Neural crest cell (in vitro differentiated cells): ENCODE measurements at regions not wholly inside any gene's neighbourhood (a gene's known extent, or its start where the extent isn't known, plus 50 kb on each side); places are given as distances from the start of the nearest gene placed in this dataset.

Experiments used
- DNase-seq: peaks from one replicate; pipeline ENCODE4 v3.0.0; 2021; ENCODE audit warnings: low read depth, mixed read lengths, low spot score
- H3K27ac Mint-ChIP-seq: one replicate; pipeline ENCODE4 v1.8.0; 2021; ENCODE audit warnings: mild to moderate bottlenecking, mixed read lengths; ENCODE audit not compliant: unreplicated experiment
- H3K27me3 Mint-ChIP-seq: 2 replicates; pipeline ENCODE4 v1.8.0; 2021; ENCODE audit warnings: low read depth, mild to moderate bottlenecking, mixed read lengths
- H3K36me3 Mint-ChIP-seq: 2 replicates; pipeline ENCODE4 v1.8.0; 2021; ENCODE audit warnings: low read depth, mild to moderate bottlenecking, mixed read lengths
- H3K4me1 Mint-ChIP-seq: 2 replicates; pipeline ENCODE4 v1.8.0; 2021; ENCODE audit warnings: mixed read lengths
- H3K4me3 Mint-ChIP-seq: one replicate; pipeline ENCODE4 v1.8.0; 2021; ENCODE audit warnings: mild to moderate bottlenecking, mixed read lengths
- H3K9me3 Mint-ChIP-seq: 2 replicates; pipeline ENCODE4 v1.8.0; 2021; ENCODE audit warnings: mixed read lengths
- TF ChIP-seq, protein P1 (sequence below): fragments of 200-600 bp; sonication (generic); conservative IDR thresholded peaks from 2 replicates; pipeline ENCODE4 v1.5.0; 2021; ENCODE audit warnings: antibody characterized with exemption, mild to moderate bottlenecking

DNA sequence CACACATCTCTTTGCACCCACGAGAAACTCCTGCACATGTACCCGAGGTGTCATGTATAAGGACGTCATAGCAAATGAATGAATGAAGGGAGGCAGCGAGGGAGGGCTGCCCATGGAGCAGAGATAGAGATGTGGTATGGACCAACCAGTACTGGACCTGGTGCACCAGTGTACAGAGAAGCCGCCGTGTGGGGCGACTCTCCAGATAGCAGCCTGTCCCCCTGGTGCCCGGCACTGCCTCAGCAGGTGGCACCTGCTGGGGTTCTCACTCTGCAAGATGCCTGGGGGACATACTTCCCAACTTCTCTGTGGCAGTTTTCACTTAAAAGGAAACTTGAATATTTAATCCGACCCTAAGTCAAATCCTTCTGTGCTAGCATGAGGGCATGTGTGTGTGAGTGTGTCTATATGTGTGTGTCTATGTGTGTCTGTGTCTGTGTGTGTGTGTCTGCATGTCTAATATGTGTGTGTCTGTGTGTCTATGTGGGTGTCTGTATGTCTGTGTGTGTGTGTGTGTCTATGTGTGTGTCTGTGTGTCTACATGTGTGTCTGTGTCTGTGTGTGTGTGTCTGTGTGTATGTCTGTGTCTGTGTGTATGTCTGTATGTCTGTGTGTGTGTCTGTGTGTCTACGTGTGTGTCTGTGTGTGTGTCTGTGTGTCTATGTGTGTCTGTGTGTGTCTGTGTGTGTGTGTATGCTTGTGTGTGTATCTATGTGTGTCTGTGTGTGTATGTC, 132.0 kb downstream of the RNASET2 start:
- no peak overlapping the region for H3K4me3 Mint-ChIP-seq
- H3K9me3 Mint-ChIP-seq, result no peaks in the 10 kb centered on the region
- H3K36me3 Mint-ChIP-seq, result no peaks in the 10 kb centered on the region
- H3K27ac Mint-ChIP-seq, result no peak overlapping the region
- no peak for DNase-seq
- H3K4me1 Mint-ChIP-seq, result no peaks in the 10 kb centered on the region
- TF ChIP-seq, protein P1, sequence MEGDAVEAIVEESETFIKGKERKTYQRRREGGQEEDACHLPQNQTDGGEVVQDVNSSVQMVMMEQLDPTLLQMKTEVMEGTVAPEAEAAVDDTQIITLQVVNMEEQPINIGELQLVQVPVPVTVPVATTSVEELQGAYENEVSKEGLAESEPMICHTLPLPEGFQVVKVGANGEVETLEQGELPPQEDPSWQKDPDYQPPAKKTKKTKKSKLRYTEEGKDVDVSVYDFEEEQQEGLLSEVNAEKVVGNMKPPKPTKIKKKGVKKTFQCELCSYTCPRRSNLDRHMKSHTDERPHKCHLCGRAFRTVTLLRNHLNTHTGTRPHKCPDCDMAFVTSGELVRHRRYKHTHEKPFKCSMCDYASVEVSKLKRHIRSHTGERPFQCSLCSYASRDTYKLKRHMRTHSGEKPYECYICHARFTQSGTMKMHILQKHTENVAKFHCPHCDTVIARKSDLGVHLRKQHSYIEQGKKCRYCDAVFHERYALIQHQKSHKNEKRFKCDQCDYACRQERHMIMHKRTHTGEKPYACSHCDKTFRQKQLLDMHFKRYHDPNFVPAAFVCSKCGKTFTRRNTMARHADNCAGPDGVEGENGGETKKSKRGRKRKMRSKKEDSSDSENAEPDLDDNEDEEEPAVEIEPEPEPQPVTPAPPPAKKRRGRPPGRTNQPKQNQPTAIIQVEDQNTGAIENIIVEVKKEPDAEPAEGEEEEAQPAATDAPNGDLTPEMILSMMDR, result no peak
- H3K27me3 Mint-ChIP-seq, result no peaks in the 10 kb centered on the region

DNA sequence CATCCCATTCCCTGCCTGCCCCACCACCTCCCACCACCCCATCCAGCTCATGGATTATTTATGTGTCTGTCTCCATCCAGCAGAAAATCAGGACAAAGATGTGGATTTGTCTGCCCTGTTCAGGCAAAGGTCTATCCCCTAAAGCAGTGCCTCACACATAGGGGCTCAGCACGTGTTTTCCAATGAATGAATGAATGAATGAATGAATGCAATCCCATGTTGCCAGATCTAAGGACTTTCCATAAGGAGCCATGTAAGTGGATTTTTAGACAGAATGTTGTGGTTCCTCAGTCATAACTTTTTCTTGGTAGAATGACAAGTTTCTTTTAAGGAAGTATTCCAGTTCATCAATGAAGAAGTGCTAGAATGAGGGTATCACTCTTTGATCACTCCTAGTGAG, 133.7 kb downstream of the RNASET2 start:
- DNase-seq, result no peak
- Mint-ChIP-seq H3K4me3 (no peak overlapping the region), H3K9me3 (no peaks in the 10 kb centered on the region), H3K4me1 (no peaks in the 10 kb centered on the region), H3K27ac (no peak overlapping the region), H3K36me3 (no peaks in the 10 kb centered on the region), H3K27me3 (no peaks in the 10 kb centered on the region)
- TF ChIP-seq, protein P1, result no peak

DNA sequence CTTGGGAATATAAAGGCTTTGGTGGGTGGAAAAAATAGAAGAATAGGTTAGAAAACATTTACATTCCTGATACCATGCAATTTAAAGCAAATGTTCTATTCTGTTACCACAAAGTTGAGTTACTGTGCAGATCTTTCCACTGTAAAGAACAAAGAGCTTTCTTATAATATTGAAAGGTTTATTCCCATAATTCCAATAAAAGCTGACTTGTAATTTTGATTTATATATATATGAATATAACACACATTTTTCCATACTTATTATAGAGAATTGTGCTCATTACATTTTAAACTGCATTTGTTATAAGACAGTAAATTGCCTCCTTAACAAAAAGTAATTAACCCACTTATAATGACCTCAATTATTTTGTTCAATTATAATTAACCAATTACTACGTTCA, 135.9 kb downstream of the RNASET2 start:
- Mint-ChIP-seq H3K9me3 (no peaks in the 10 kb centered on the region), H3K4me3 (no peak overlapping the region), H3K27me3 (no peaks in the 10 kb centered on the region), H3K36me3 (no peaks in the 10 kb centered on the region), H3K27ac (no peak overlapping the region), H3K4me1 (no peaks in the 10 kb centered on the region)
- DNase-seq, result no peak
- TF ChIP-seq, protein P1, result no peak

DNA sequence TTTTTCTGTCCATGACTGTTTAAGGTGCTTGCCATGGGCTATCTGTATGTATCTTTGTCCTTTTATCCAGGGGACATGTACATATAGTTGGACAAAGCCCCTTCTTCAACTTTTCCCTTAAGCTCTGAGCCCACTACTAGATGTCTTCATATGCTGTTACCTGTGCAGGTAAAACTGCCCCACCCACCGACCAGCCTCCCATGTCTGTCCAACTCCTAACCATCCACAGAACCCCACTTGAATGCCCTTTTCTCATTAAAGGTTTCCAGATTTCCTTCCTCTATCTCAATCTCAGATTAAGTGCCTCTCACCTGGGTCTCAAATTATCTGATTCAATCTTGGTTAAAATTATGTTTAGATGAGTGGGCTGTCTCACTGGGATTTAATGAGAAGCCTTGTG, 136.3 kb downstream of the RNASET2 start:
- Mint-ChIP-seq H3K4me3 (no peak overlapping the region), H3K27me3 (no peaks in the 10 kb centered on the region), H3K27ac (no peak overlapping the region), H3K36me3 (no peaks in the 10 kb centered on the region), H3K9me3 (no peaks in the 10 kb centered on the region), H3K4me1 (no peaks in the 10 kb centered on the region)
- DNase-seq, result no peak
- TF ChIP-seq, protein P1, result no peak

DNA sequence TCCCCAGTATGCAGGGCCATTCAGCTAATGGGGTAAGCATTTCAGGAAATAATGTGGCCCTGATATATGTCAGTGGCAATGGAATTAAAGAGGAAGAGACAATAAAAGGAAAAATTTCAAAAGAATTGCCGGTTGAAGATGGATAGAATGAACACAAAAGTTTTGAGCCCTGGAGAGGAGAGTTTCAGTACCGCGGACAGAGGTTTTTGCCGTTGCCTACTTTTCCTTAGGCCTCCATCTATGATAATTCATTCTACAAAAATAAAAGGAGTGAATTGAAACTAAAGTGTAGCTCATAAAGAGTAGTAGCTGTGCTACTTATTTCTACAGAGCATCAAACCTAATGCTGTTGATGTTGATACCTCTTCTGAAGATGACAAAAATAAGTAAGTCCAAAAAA, 140.7 kb downstream of the RNASET2 start:
- TF ChIP-seq, protein P1, result no peak
- no peaks in the 10 kb centered on the region for H3K4me1 Mint-ChIP-seq
- peak; percentile 19 for DNase-seq
- H3K27me3 Mint-ChIP-seq, result no peaks in the 10 kb centered on the region
- H3K9me3 Mint-ChIP-seq, result no peaks in the 10 kb centered on the region
- H3K27ac Mint-ChIP-seq, result no peak overlapping the region
- H3K4me3 Mint-ChIP-seq, result no peak overlapping the region
- no peaks in the 10 kb centered on the region for H3K36me3 Mint-ChIP-seq
